Spinal cord (tissue), 9 donors: ENCODE measurements at regions not wholly inside any gene's neighbourhood (a gene's known extent, or its start where the extent isn't known, plus 50 kb on each side); places are given as distances from the start of the nearest gene placed in this dataset.

Source experiments
- DNase-seq, 6 donors: peaks; one replicate each; pipeline versions ENCODE4 v3.0.0 to v3.0.0-alpha.2; 2013 to 2015; ENCODE audit warnings: low spot score in 6 of 6, low read depth in 4 of 6
- H3K27ac ChIP-seq: one replicate; pipeline ENCODE4 v1.5.1; 2013; ENCODE audit warnings: low read depth, low read length, control low read depth
- H3K27me3 ChIP-seq: one replicate; pipeline ENCODE4 v1.6.1; 2013; ENCODE audit warnings: low read length; ENCODE audit not compliant: control insufficient read depth, insufficient read depth
- H3K36me3 ChIP-seq: one replicate; pipeline ENCODE4 v1.6.1; 2013; ENCODE audit warnings: low read length; ENCODE audit not compliant: control insufficient read depth, insufficient read depth
- H3K4me1 ChIP-seq: one replicate; pipeline ENCODE4 v1.6.1; 2013; ENCODE audit warnings: low read length; ENCODE audit not compliant: control insufficient read depth, insufficient read depth
- H3K4me3 ChIP-seq: one replicate; pipeline ENCODE4 v1.5.1; 2013; ENCODE audit warnings: low read depth, low read length, control low read depth
- H3K9me3 ChIP-seq: one replicate; pipeline ENCODE4 v1.6.1; 2013; ENCODE audit warnings: low read length; ENCODE audit not compliant: control insufficient read depth, insufficient read depth
- WGBS: methylation state at CpG from one replicate; pipeline ENCODE4 v1.1.5; 2013; ENCODE audit warnings: missing lambda C conversion rate; ENCODE audit not compliant: insufficient coverage; 5-methylcytosine and 5-hydroxymethylcytosine counted together
- donor health status: healthy.

GRCh38 chr2:129459200-129459876 is 520.1 kb upstream of the RAB6C start:
- Histone ChIP-seq H3K4me3 (no peak overlapping the region), H3K27me3 (no peaks in the 10 kb centered on the region), H3K27ac (no peak overlapping the region), H3K9me3 (no peaks in the 10 kb centered on the region), H3K4me1 (no peaks in the 10 kb centered on the region), H3K36me3 (no peaks in the 10 kb centered on the region)
- DNase-seq = peak in 1 of 6 donors; percentile 37
- 86% methylated on average over 13 of the region's 15 CpGs for WGBS

GRCh38 chr2:129459881-129460280 is 519.6 kb upstream of the RAB6C start:
- Histone ChIP-seq H3K27me3 (no peaks in the 10 kb centered on the region), H3K36me3 (no peaks in the 10 kb centered on the region), H3K9me3 (no peaks in the 10 kb centered on the region), H3K4me3 (no peak overlapping the region), H3K4me1 (no peaks in the 10 kb centered on the region), H3K27ac (no peak overlapping the region)
- WGBS = 96% methylated on average over 7 of the region's 7 CpGs
- no peak for DNase-seq

GRCh38 chr2:129460299-129461198 is 518.9 kb upstream of the RAB6C start:
- Histone ChIP-seq H3K27ac (no peak overlapping the region), H3K4me3 (no peak overlapping the region), H3K9me3 (no peaks in the 10 kb centered on the region), H3K36me3 (no peaks in the 10 kb centered on the region), H3K27me3 (no peaks in the 10 kb centered on the region), H3K4me1 (no peaks in the 10 kb centered on the region)
- WGBS = 91% methylated on average over 9 of the region's 12 CpGs
- DNase-seq = no peak

GRCh38 chr2:129462349-129462748 is 517.1 kb upstream of the RAB6C start:
- H3K9me3 ChIP-seq = no peaks in the 10 kb centered on the region
- WGBS = 100% methylated on average over 3 of the region's 3 CpGs
- no peaks in the 10 kb centered on the region for H3K27me3 ChIP-seq
- H3K4me1 ChIP-seq = no peaks in the 10 kb centered on the region
- DNase-seq = no peak
- H3K36me3 ChIP-seq = no peaks in the 10 kb centered on the region
- H3K4me3 ChIP-seq = no peak overlapping the region
- no peak overlapping the region for H3K27ac ChIP-seq

- 87% methylated on average over 3 of the region's 4 CpGs for WGBS
- no peak overlapping the region for H3K27ac ChIP-seq
- DNase-seq = no peak
- H3K4me3 ChIP-seq = no peak overlapping the region
- H3K4me1 ChIP-seq = no peaks in the 10 kb centered on the region
- no peaks in the 10 kb centered on the region for H3K27me3 ChIP-seq
- H3K9me3 ChIP-seq = no peaks in the 10 kb centered on the region
- H3K36me3 ChIP-seq = no peaks in the 10 kb centered on the region
These were observed 516.5 kb upstream of the RAB6C start for GRCh38 chr2:129462967-129463366.

- no peak for DNase-seq
- Histone ChIP-seq H3K4me3 (no peak overlapping the region), H3K36me3 (no peaks in the 10 kb centered on the region), H3K4me1 (no peaks in the 10 kb centered on the region), H3K9me3 (no peaks in the 10 kb centered on the region), H3K27me3 (no peaks in the 10 kb centered on the region), H3K27ac (no peak overlapping the region)
- WGBS = 88% methylated on average over 3 of the region's 4 CpGs
These were observed 515.4 kb upstream of the RAB6C start for GRCh38 chr2:129464036-129464435.

GRCh38 chr2:129464631-129465030 is 514.8 kb upstream of the RAB6C start:
- no peak for DNase-seq
- no peak overlapping the region for H3K27ac ChIP-seq
- H3K36me3 ChIP-seq = no peaks in the 10 kb centered on the region
- WGBS = 69% methylated on average over 6 of the region's 6 CpGs
- H3K4me1 ChIP-seq = no peaks in the 10 kb centered on the region
- no peak overlapping the region for H3K4me3 ChIP-seq
- no peaks in the 10 kb centered on the region for H3K9me3 ChIP-seq
- no peaks in the 10 kb centered on the region for H3K27me3 ChIP-seq

GRCh38 chr2:129465045-129465444 is 514.4 kb upstream of the RAB6C start:
- no peaks in the 10 kb centered on the region for H3K27me3 ChIP-seq
- DNase-seq = no peak
- no peak overlapping the region for H3K27ac ChIP-seq
- 100% methylated on average over 1 of the region's 11 CpGs for WGBS
- H3K9me3 ChIP-seq = no peaks in the 10 kb centered on the region
- no peak overlapping the region for H3K4me3 ChIP-seq
- no peaks in the 10 kb centered on the region for H3K36me3 ChIP-seq
- no peaks in the 10 kb centered on the region for H3K4me1 ChIP-seq

GRCh38 chr2:129466389-129466788 is 513.1 kb upstream of the RAB6C start:
- no peaks in the 10 kb centered on the region for H3K9me3 ChIP-seq
- 98% methylated on average over 12 of the region's 13 CpGs for WGBS
- H3K4me3 ChIP-seq = no peak overlapping the region
- no peaks in the 10 kb centered on the region for H3K27me3 ChIP-seq
- H3K36me3 ChIP-seq = no peaks in the 10 kb centered on the region
- H3K27ac ChIP-seq = no peak overlapping the region
- no peak for DNase-seq
- no peaks in the 10 kb centered on the region for H3K4me1 ChIP-seq
